GM12878 (cell line): ENCODE measurements at regions not wholly inside any gene's neighbourhood (a gene's known extent, or its start where the extent isn't known, plus 50 kb on each side); places are given as distances from the start of the nearest gene placed in this dataset.

Source experiments
- ATAC-seq: fragments of 200-7000 bp; cut with Tn5 transposase; 3 replicates; pipeline ENCODE4 v1.9.1; 2020; ENCODE audit warnings: mild to moderate bottlenecking, moderate library complexity
- BruUV-seq: library from RNA; stranded (reverse); fragments of 400-500 nt; replicated peaks from 2 replicates; lab custom pipeline; 2021; lab: Mats Ljungman, UMichigan
- CTCF ChIA-PET: fragments of 300-600 bp; sonication (Branson Sonifier 250); formaldehyde crosslinking; extraction: SDS; loops from one replicate; lab custom pipeline; 2021; ENCODE audit warnings: inconsistent platforms; lab: Yijun Ruan, JAX
- POLR2A ChIA-PET: fragments of 350-600 bp; formaldehyde crosslinking; extraction: SDS; loops from one replicate; lab custom pipeline; 2021; ENCODE audit warnings: inconsistent platforms; lab: Charles Lee
- RAD21 ChIA-PET: fragments of 300-600 bp; sonication (Branson Sonifier 250); formaldehyde crosslinking; loops from one replicate; lab custom pipeline; 2023; ENCODE audit warnings: antibody characterized with exemption; ENCODE audit not compliant: unreplicated experiment; lab: Charles Lee
- SMC1A ChIA-PET: fragments of 300-600 bp; sonication (Branson Sonifier 250); formaldehyde crosslinking; loops from one replicate; lab custom pipeline; 2023; ENCODE audit not compliant: unreplicated experiment, uncharacterized antibody; lab: Charles Lee
- DNase-seq: peaks from one replicate; pipeline ENCODE4 v3.0.0-alpha.2; 2011; ENCODE audit warnings: low read depth, low spot score
- FAIRE-seq: peaks from 3 replicates; lab custom pipeline; 2011; peaks lifted over from hg19 to GRCh38; lab: Jason Lieb, UNC
- H2AFZ ChIP-seq: 2 replicates; pipeline ENCODE4 v1.6.0; 2011; ENCODE audit warnings: low read depth, low read length, control low read depth; ENCODE audit not compliant: control insufficient read depth
- H3K27ac ChIP-seq: 2 replicates; pipeline ENCODE4 v1.5.1; 2011; ENCODE audit warnings: control low read depth; ENCODE audit not compliant: control insufficient read depth, insufficient read depth
- H3K27me3 ChIP-seq, 2 experiments: replicated peaks in 1 of 2; 2 replicates each; pipeline versions ENCODE4 v1.6.0 to v1.6.1; 2011; ENCODE audit warnings: low read length in 1 of 2; ENCODE audit not compliant: control insufficient read depth in 2 of 2, insufficient read depth in 2 of 2
- H3K36me3 ChIP-seq, 2 experiments: 2 replicates each; pipeline ENCODE4 v1.5.1; 2011; ENCODE audit warnings: low read length in 1 of 2; ENCODE audit not compliant: control insufficient read depth in 2 of 2, insufficient read depth in 2 of 2
- H3K4me1 ChIP-seq: 2 replicates; pipeline ENCODE4 v1.6.1; 2011; ENCODE audit warnings: mild to moderate bottlenecking, low read length, moderate library complexity, mixed read lengths; ENCODE audit not compliant: control insufficient read depth, insufficient read depth
- H3K4me2 ChIP-seq: 2 replicates; pipeline ENCODE4 v1.6.0; 2011; ENCODE audit warnings: control low read depth; ENCODE audit not compliant: control insufficient read depth, insufficient read depth
- H3K4me3 ChIP-seq: fragments of 200-600 bp; sonication (generic); 2 replicates; pipeline ENCODE4 v1.5.1; 2016
- H3K79me2 ChIP-seq: 2 replicates; pipeline ENCODE4 v1.6.0; 2011; ENCODE audit warnings: low read length; ENCODE audit not compliant: control insufficient read depth, insufficient read depth
- H3K9ac ChIP-seq: 2 replicates; pipeline ENCODE4 v1.8.0; 2011; ENCODE audit warnings: low read length, control low read depth, mixed read lengths; ENCODE audit not compliant: control insufficient read depth, insufficient read depth
- H3K9me3 ChIP-seq: replicated peaks from 3 replicates; pipeline ENCODE4 v1.5.1; 2011; ENCODE audit warnings: mild to moderate bottlenecking, low read length; ENCODE audit not compliant: control insufficient read depth, insufficient read depth
- H4K20me1 ChIP-seq: 2 replicates; pipeline ENCODE4 v1.6.0; 2011; ENCODE audit not compliant: control insufficient read depth, insufficient read depth
- BACH1 ChIP-seq: fragments of 450-650 bp; IDR thresholded peaks from 2 replicates; pipeline ENCODE4 v1.6.1; 2017; ENCODE audit warnings: mild to moderate bottlenecking, borderline replicate concordance
- BHLHE40 ChIP-seq, 2 experiments: fragments of 450-650 bp in 1 of 2; IDR thresholded peaks; 2 replicates each; pipeline ENCODE4 v1.6.1; 2011 to 2017; ENCODE audit warnings: low read depth in 2 of 2, borderline replicate concordance in 1 of 2, improper control_type of control experiment in 1 of 2, low read length in 1 of 2, mild to moderate bottlenecking in 1 of 2
- CHD2 ChIP-seq: IDR thresholded peaks from 2 replicates; pipeline ENCODE4 v1.6.1; 2011; ENCODE audit warnings: low read depth, low read length, improper control_type of control experiment, borderline replicate concordance
- CREB1 ChIP-seq: IDR thresholded peaks from 2 replicates; pipeline ENCODE4 v1.6.1; 2012; ENCODE audit warnings: low read depth, mild to moderate bottlenecking, inconsistent platforms
- CREM ChIP-seq: IDR thresholded peaks from 2 replicates; pipeline ENCODE4 v1.6.1; 2014; ENCODE audit warnings: antibody characterized with exemption, low read depth
- DPF2 ChIP-seq: fragments of 450-650 bp; IDR thresholded peaks from 2 replicates; pipeline ENCODE4 v1.6.1; 2017; ENCODE audit warnings: mild to moderate bottlenecking
- EGR1 ChIP-seq, 2 experiments: IDR thresholded peaks; 1 replicate in 1 of 2; 2 replicates in 1 of 2; pipeline ENCODE4 v1.6.1; 2011 to 2012; ENCODE audit warnings: low read depth in 2 of 2, low read length in 2 of 2, borderline replicate concordance in 1 of 2, mild to moderate bottlenecking in 1 of 2, moderate library complexity in 1 of 2
- HDGF ChIP-seq: fragments of 450-650 bp; IDR thresholded peaks from 2 replicates; pipeline ENCODE4 v1.6.1; 2016; ENCODE audit warnings: antibody characterized with exemption
- IKZF2 ChIP-seq, 2 experiments: fragments of 450-650 bp; IDR thresholded peaks; 2 replicates each; pipeline ENCODE4 v1.6.1; 2017; ENCODE audit warnings: mild to moderate bottlenecking in 2 of 2, moderate library complexity in 2 of 2
- IRF4 ChIP-seq: IDR thresholded peaks from 2 replicates; pipeline ENCODE4 v1.6.1; 2011; ENCODE audit warnings: low read depth, low read length
- NRF1 ChIP-seq: conservative IDR thresholded peaks from 2 replicates; pipeline ENCODE4 v1.6.1; 2011; ENCODE audit warnings: mild to moderate bottlenecking, low read depth, low read length, improper control_type of control experiment
- PAX5 ChIP-seq: IDR thresholded peaks from 2 replicates; pipeline ENCODE4 v1.6.1; 2011; ENCODE audit warnings: low read depth, low read length, borderline replicate concordance
- PAX8 ChIP-seq: fragments of 450-650 bp; IDR thresholded peaks from 2 replicates; pipeline ENCODE4 v1.6.1; 2017; ENCODE audit warnings: mild to moderate bottlenecking, moderate library complexity
- RCOR1 ChIP-seq: conservative IDR thresholded peaks from 2 replicates; pipeline ENCODE4 v1.6.1; 2012; ENCODE audit warnings: low read depth, low read length, improper control_type of control experiment
- SRF ChIP-seq, 2 experiments: IDR thresholded peaks; 2 replicates each; pipeline ENCODE4 v1.6.1; 2011; ENCODE audit warnings: low read depth in 2 of 2, low read length in 2 of 2, mild to moderate bottlenecking in 1 of 2, moderate library complexity in 1 of 2
- TAF1 ChIP-seq: IDR thresholded peaks from 2 replicates; pipeline ENCODE4 v1.6.1; 2011; ENCODE audit warnings: mild to moderate bottlenecking, low read depth, low read length, borderline replicate concordance
- TBL1XR1 ChIP-seq: IDR thresholded peaks from 2 replicates; pipeline ENCODE4 v1.6.1; 2012; ENCODE audit warnings: low read depth, low read length, improper control_type of control experiment
- WRNIP1 ChIP-seq: IDR thresholded peaks from 2 replicates; pipeline ENCODE4 v1.6.1; 2011; ENCODE audit warnings: low read depth, low read length, improper control_type of control experiment, borderline replicate concordance
- WGBS: methylation state at CpG from one replicate; pipeline ENCODE4 v1.1.6; 2016; ENCODE audit warnings: low lambda C conversion rate; ENCODE audit not compliant: insufficient replicate concordance, insufficient coverage; ENCODE audit errors: missing lambda C conversion rate; 5-methylcytosine and 5-hydroxymethylcytosine counted together
- in situ Hi-C: fragments of 300-500 bp; cut with MboI; formaldehyde crosslinking; loops from 9 replicates; pipeline ENCODE4 v1.14.3; 2018; ENCODE audit warnings: mixed read lengths
- intact Hi-C: fragments of 100-400 bp; cut with micrococcal nuclease; formaldehyde crosslinking; loops from one replicate; pipeline ENCODE4 v1.14.2; 2022; ENCODE audit not compliant: unreplicated experiment
- TF ChIP-seq, protein P1 (sequence below): fragments of 450-650 bp; IDR thresholded peaks from 2 replicates; pipeline ENCODE4 v1.6.1; 2018; ENCODE audit warnings: borderline replicate concordance, mild to moderate bottlenecking; ENCODE audit not compliant: partially characterized antibody
- TF ChIP-seq, protein P2 (sequence below): fragments of 450-650 bp; IDR thresholded peaks from 2 replicates; pipeline ENCODE4 v1.6.1; 2017; ENCODE audit warnings: antibody characterized with exemption, mild to moderate bottlenecking, moderate library complexity

DNA sequence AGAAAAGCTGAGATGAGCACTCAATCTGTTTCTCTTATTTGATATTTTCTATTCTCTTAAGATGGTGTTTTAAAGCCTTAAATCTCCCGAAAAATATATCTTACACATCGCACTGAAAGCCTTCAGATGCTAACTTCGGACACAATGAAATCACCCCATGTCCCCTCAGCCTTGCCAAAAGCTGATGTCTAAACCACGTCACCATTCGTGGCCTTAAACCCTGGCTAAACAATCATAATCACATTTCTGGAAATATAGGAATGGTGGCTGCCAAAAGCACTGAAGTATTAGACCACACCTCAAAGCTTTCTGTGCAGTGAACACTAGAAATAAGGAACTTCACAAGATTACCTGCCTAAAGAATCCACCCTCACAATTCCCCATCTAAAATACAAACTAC is 402.7 kb downstream of the SOX9 start:
- Histone ChIP-seq H4K20me1 (no peaks in the 10 kb centered on the region), H2AFZ (no peak overlapping the region), H3K4me2 (no peak overlapping the region), H3K4me3 (no peak overlapping the region), H3K9me3 (no peaks in the 10 kb centered on the region), H3K27me3 (no peaks in the 10 kb centered on the region), H3K4me1 (peaks cover 20% of the 10 kb centered on the region), H3K9ac (no peak overlapping the region), H3K27ac (no peak overlapping the region), H3K36me3 (no peaks in the 10 kb centered on the region), H3K79me2 (no peaks in the 10 kb centered on the region)
- intact Hi-C loops = no loop called here
- ChIA-PET POLR2A (interaction anchor here (0.6 to 1.6 kb wide), 4 partner anchors 9 to 485 kb away, joined by 4 to 6 read pairs (median 4); no protein-coding TSS in a partner anchor), RAD21 (interaction anchor here (1.2 to 5.2 kb wide), 4 partner anchors 11 to 58 kb away, joined by 3 to 55 read pairs (median 4); no protein-coding TSS in a partner anchor), CTCF (interaction anchor here (1.2 to 5.4 kb wide), 2 partner anchors 16 to 34 kb away, joined by 3 to 46 read pairs; no protein-coding TSS in a partner anchor), SMC1A (interaction anchor here (1.0 to 8.4 kb wide), 4 partner anchors 14 to 58 kb away, joined by 3 to 124 read pairs (median 34); no protein-coding TSS in a partner anchor)
- TF ChIP-seq WRNIP1 (no peak), BHLHE40 (IDR thresholded peaks at IDR 0.05; ENCODE audit: borderline replicate concordance in 1 of 2, low read depth in 2 of 2, low read length in 1 of 2) (no peak), PAX8 (no peak), TBL1XR1 (no peak), TAF1 (no peak), HDGF (no peak), BACH1 (no peak), CHD2 (no peak), EGR1 (IDR thresholded peaks at IDR 0.05; ENCODE audit: borderline replicate concordance in 1 of 2, low read depth in 2 of 2, low read length in 2 of 2) (no peak), RCOR1 (no peak), CREM (no peak), IKZF2 (IDR thresholded peaks at IDR 0.05) (no peak), DPF2 (no peak), IRF4 (no peak), NRF1 (no peak), PAX5 (no peak), SRF (IDR thresholded peaks at IDR 0.05; ENCODE audit: low read depth in 2 of 2, low read length in 2 of 2) (no peak), CREB1 (no peak)
- TF ChIP-seq, protein P1, sequence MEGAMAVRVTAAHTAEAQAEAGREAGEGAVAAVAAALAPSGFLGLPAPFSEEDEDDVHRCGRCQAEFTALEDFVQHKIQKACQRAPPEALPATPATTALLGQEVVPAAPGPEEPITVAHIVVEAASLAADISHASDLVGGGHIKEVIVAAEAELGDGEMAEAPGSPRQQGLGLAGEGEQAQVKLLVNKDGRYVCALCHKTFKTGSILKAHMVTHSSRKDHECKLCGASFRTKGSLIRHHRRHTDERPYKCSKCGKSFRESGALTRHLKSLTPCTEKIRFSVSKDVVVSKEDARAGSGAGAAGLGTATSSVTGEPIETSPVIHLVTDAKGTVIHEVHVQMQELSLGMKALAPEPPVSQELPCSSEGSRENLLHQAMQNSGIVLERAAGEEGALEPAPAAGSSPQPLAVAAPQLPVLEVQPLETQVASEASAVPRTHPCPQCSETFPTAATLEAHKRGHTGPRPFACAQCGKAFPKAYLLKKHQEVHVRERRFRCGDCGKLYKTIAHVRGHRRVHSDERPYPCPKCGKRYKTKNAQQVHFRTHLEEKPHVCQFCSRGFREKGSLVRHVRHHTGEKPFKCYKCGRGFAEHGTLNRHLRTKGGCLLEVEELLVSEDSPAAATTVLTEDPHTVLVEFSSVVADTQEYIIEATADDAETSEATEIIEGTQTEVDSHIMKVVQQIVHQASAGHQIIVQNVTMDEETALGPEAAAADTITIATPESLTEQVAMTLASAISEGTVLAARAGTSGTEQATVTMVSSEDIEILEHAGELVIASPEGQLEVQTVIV = no peak
- TF ChIP-seq, protein P2, sequence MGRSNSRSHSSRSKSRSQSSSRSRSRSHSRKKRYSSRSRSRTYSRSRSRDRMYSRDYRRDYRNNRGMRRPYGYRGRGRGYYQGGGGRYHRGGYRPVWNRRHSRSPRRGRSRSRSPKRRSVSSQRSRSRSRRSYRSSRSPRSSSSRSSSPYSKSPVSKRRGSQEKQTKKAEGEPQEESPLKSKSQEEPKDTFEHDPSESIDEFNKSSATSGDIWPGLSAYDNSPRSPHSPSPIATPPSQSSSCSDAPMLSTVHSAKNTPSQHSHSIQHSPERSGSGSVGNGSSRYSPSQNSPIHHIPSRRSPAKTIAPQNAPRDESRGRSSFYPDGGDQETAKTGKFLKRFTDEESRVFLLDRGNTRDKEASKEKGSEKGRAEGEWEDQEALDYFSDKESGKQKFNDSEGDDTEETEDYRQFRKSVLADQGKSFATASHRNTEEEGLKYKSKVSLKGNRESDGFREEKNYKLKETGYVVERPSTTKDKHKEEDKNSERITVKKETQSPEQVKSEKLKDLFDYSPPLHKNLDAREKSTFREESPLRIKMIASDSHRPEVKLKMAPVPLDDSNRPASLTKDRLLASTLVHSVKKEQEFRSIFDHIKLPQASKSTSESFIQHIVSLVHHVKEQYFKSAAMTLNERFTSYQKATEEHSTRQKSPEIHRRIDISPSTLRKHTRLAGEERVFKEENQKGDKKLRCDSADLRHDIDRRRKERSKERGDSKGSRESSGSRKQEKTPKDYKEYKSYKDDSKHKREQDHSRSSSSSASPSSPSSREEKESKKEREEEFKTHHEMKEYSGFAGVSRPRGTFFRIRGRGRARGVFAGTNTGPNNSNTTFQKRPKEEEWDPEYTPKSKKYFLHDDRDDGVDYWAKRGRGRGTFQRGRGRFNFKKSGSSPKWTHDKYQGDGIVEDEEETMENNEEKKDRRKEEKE = no peak
- FAIRE-seq (no peak), DNase-seq (no peak), ATAC-seq (no peak)
- in situ Hi-C loops = no loop called here
- 50% methylated on average over 5 of the region's 5 CpGs for WGBS
- BruUV-seq = no TSS peak
